ENCODE measurements at regions not wholly inside any gene's neighbourhood (a gene's known extent, or its start where the extent isn't known, plus 50 kb on each side); places are given as distances from the start of the nearest gene placed in this dataset.

DNA sequence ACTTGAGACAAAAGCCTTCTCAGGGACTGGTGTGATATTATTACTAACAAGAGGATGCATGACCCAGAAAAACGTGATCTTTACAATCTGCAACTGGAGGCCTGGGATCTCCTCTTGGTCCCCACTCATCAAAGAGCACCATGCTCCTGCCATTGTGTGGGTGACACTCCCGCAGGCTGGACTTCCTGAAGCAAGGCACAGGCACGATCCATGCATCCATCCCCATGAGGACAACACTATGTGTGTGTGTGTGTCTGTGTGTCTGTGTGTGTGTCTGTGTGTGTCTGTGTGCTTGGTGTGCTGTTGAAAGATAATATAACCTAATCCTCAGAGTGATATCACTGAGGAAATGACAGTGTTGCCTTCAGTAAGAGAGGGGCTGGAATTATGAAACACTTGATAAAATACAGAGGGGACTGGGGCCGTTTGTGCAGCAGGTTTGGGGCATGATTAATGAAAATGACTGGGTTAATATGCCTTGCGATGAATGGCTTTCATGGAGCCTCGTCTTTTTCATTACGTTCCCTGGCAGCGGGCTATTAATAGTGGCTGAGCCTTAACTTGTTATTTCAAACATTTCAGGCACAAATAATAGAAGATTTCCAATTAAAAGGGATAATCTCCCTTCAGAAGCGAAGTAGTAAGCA lies 180.8 kb upstream of the TCERG1L start:
- FAIRE-seq = no peak

DNA sequence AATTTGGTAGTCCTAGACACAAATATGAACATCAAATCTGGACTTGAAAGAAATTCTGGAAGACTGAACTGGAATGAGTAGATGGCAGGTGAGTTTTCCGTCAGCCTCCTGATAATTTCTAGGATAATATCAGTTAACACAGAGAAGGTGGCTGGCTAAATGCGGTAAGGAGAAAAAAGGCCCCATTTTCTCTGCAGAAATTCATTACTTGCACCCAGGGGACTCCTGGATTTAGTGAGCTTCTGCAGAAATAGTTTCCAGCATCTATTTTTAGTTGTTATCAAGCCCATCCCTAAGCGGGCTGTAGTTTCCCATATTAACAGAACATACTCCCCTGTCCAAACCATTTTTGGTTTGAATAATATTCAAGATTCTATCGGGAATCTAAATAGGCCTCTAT lies 181.9 kb upstream of the TCERG1L start:
- FAIRE-seq = no peak

DNA sequence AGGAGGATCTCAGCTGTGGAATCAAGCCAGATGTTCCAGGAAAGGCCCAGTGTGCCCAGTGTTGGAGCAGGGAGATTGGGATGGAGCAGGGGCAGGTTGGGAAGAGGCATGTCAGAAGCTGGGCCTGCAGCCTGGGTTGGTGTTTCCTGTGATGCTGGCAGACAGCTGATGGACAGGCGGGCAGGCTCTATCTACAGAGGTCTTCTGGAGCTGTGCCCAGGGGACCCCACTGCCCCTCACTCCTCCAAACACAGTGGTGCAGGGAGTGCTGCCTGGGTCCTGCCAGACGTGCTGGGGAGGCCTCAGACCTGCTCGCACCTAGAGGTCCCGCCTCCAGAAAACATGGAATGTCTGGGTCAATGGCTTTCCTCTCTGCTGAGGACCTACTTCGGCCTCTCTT lies 182.9 kb upstream of the TCERG1L start:
- FAIRE-seq = no peak

DNA sequence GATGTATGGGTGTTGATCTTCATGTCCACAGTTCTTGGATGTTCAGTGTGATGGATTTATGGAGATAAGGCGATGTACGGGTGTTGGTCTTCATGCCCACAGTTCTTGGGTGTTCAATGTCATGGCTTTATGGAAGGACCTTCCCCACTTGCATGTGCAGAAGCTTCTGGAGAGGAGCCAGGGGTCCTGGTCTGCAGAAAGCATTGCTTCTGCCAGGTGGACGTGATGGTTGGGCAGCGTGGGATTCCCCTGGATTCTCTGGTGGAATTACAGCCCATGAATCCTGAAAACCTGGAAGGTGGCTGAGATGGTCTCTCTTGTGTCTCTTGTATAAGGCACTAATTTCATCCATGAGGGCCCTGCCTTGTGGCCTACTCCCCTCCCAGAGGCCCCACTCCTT lies 183.7 kb upstream of the TCERG1L start:
- FAIRE-seq = no peak

DNA sequence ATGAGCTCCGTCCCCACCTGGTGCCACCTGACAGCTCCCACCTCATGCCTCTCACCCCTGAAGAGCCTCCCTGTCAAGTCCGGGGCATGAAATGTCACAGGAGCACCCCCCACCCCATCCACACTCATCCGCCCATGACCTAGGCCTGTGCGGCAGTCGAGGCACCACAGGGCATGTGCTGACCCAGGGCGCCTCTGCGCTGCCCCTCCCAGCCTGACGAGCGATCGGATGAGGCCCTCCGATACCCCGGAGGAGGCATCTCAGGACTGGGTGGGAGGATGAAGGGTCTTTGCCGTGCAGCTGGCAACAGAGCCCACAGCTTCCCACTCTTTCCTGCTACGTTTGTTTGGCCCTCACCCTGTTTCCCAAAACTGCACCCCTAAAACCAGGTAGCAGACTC lies 184.4 kb upstream of the TCERG1L start:
- no peak for FAIRE-seq

DNA sequence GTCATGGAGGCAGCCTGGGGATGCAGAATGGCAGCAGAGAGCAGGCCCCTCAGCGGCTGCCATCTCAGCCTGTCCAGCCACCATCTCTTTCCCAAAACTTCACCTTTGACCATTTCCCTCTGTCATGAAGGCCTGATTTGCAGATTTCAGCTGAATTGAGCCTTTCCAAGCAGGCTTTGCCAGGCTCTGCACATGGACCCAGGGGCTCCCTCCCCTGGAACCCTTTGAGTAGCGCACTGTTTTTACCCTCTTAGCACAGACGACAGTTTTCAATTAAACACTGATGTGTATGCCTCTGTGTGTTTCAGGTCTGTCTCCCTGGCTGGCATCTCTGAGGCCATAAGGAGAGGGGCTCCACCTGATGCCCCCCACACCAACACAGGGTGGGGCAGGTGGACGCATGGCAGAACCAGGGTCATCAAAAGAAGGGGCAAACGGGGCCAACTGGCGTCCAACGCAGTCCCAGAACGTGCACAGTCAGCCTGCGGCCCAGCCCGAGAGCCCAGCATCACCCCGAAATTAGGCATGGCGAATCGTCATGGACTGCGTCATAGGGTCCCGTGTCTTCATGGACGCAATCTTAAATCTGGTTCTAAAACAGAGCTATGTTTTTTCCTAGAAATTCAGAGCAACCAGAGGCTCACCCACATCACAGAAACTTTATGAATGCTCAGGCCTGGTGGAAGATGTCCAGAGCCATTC lies 185.0 kb upstream of the TCERG1L start:
- no peak for FAIRE-seq

DNA sequence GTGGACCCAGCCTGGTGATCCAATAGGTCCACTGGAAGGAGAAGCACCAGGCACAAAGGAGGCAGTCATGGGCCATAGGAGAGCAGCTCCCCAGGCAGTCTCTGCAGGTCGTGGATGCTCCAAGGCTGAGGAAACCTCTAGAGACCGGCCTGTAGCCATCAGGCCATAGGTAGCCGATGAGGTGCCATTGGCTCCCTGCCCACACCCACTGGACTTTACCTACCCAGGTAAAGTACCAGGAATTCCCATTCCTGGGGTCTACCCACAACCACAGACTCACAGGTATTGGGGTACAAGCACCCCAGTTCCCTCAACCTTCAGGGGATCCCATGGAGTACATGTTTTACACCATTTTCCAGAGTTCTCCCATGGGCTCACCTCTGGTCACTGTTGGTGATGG lies 188.0 kb upstream of the TCERG1L start:
- FAIRE-seq = no peak

DNA sequence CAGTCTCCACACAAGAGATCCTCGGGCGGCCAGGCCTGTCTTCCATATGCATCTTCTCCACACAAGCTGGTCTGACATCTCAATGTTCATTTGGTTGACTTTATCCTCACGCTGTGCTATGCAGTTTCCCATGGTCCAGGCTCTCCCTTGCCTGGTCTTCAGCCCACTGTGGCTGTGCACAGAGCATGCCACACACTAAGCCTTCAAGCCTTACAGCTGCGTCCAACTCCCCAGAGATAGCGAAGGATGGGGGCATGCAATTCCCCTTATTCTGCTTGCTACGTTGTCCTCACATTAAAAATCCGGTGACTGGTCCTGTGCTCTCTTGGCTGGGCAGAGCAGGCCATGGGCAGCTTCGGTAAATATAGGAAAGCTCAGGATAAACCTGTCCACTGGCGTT lies 188.7 kb upstream of the TCERG1L start:
- no peak for FAIRE-seq

DNA sequence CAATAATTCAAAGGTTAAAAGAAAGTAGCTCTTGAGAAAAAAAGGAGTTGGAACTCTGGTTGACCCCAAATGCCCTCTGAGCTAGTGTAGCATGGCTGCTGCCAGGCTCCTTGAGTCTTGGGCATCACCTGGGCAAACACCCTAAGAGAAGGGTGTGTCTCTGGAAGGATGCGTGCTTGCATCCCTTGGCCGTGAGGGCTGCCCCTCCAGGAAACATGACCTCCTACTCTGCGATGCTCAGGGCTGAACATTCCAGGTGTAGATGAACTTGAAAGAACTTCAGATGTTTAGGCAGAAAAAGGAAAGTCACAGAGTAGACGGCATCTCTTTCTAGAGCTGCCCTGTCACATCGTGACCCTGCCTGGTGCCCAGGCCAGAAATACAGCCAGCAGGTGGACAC lies 189.4 kb upstream of the TCERG1L start:
- FAIRE-seq = no peak

DNA sequence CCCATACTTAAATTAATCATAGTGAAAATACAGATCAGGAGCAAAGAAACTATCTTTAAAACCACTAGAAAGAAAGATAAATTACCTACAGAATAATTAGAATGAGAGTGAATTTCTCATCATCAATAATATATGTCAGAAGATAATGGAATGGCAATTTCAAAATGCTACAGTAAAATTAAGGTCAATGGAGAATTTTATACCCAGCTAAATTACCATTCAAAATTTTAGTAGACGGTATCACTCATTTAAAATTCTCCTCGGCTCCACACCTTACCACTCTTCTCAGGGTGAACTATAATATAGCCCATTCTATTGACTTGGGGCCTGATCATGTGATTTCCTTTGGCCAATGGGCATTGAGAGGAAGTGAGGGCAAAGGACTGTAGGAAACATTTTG lies 192.5 kb upstream of the TCERG1L start:
- no peak for FAIRE-seq

DNA sequence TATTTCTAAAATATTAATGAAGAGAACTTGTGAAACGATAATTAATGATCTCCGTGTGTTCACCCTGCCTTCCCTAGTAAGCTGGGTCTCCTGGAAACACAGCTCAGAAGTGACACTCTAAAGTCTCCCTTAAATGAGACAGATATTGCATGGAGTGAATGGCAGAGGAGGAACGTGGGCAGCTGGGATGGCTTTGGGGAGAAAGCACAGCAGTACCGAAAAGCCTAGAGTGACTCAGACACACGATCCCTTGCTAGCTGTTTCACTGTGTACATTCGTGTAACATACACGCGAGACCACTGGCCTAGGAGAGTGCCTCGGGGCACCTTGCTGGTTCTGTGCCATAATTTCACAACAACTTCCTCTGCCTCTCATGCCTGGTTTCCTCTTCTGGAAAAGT lies 199.9 kb upstream of the TCERG1L start:
- no peak for FAIRE-seq

DNA sequence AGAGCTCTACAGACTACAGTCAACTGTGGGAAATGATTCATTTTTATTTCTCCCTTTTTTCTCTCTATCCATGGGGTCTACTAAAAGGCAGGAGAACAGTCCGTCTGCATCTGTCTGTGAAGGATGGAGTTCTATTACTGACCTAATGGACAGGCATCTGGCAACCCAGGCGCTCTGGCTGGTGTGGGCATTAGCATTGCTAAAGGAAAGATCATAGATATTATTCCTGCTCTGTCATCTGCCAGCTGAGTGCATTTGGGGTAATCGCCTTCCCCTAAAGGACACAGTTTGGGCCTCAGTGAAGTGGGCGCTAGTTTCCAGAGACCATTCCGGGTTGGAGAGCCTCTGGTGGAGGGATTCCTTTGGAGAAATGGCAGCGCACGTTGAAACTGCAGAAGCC lies 201.3 kb upstream of the TCERG1L start:
- FAIRE-seq = no peak

DNA sequence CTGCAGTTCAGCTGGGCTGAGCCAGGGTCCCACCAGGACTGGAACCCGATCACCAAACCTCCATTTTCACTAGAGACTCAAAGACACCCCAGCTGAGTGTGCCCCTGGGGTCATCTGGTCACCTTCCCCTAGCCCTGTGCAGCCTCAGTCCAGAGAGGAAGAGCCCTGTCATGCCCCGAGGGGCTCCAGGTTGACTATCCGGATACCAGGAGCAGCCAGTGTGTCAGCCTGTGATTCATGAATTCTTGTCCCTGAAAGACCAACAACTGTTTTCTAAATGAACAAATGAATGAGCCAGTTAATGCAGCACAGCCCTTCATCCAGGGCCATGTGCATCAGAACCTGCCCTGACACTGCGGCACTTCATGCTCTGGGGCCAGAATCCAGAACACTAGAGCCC lies 201.9 kb upstream of the TCERG1L start:
- no peak for FAIRE-seq

DNA sequence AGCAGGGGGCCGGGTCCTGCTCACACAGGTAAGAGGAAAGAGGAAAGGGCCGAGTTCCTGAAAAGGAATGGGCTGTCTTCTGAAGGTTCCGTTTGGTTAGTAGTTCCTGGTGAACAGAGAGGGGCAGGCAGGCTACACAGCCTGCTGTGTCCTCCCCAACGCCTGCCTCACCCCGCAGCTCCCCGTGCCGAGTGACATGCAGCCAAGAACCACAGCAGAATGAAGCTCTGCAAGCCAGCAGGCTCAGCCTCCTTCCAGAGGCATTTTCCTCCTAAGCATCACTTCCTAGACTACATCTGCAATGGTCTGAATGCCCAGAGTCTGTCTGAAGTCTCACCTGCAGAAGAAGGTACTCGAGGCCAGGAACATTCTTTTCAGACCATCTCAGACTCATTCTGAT lies 202.4 kb upstream of the TCERG1L start:
- no peak for FAIRE-seq

DNA sequence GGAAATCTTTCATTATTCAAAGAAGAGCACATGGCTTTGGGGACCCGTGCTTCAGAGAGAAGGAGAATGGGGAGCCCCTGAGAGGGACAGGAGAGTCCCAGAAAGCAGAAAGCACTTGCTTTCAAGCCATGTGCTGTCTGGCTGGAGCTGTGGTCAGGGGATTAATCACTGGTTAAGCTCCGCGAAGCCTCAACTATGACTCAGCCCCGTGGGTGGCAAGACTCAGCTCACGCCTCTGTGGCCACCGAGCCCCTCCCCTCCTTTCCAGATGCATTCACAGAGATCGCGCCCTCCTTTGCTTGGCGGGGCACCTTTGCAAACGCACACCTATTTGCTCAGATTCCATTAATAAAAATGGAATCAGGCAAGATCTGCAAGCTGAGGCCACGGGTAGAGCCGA lies 202.9 kb upstream of the TCERG1L start:
- no peak for FAIRE-seq

DNA sequence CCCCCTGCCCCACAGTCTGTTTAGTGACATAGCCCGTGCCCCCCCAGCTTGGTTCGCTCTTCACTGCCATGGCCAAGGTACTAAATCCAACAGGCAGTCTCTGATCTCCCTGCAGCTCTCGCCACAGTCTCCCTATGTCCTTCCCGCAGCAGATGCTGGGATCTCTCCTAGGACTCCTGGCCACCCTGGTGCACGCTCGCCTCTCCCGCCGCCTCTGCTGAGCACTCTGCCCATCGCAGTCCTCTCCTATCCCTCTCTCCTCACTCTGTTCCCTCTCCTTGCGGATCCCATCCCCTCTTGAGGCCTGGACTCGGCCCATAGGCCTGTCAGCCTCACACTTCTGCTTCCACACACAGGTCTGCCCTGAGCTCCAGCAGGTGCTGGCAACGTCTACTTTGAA lies 204.8 kb upstream of the TCERG1L start:
- no peak for FAIRE-seq

DNA sequence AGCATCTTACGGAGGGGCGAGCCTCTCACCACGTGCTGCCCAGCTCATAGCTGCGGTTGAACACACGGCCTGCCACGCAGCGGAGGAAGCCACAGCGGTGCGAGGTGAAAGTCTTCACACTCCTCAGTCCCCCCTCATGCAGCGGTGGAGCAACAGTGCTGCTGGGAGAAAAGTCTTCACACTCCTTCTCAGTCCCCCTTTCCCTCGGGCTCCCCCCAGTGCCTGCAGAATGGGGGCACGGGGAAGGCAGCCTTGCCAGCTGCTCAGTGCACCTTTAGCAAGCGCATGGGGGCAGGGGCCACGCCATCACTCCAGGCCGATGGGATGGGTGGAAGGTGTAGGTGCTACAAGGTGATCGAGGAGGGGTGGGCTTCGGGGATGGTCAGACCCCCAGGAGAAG lies 206.3 kb upstream of the TCERG1L start:
- FAIRE-seq = no peak

DNA sequence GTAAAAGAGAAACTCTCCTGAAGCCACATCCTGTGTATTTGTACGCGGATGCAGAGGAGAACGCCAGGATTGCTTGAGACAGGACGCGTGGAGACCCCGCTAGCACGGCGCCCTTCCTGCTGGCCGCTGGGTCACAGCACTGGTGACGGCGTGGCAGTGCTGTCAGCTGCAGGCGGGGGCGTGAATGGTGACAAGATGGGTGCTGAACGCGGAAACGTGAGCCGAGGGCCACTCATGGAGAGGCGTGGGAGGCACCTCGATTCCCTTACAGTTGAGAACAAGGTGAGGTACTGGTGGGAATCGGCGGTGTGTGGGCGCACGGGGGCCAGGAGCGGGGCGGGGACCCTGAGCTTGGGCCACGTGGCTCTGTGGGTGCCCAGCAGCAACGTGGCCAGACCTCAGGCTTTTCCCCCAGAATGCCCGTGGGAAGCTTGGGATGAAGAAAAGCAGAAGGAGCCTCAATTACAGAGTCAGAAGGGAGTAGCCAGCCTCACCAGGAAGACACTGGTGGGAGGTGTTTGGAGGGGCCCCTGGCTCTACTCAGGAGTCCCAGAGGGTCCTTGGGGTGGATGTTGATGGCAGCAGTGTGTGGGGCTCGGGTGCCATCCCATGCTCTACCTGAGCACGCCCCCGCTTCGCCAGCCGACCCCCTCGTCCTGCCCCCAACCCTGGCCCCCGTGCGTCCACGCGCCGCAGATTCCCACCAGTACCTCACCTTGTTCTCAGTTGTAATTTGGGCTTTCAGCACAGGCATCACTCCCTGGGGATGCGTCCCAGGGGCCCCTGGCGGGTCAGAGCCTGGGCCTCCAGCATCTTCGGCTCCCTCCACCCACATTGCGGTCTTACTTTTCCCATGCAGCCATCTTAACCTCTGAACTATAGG lies 208.4 kb upstream of the TCERG1L start:
- FAIRE-seq = no peak

DNA sequence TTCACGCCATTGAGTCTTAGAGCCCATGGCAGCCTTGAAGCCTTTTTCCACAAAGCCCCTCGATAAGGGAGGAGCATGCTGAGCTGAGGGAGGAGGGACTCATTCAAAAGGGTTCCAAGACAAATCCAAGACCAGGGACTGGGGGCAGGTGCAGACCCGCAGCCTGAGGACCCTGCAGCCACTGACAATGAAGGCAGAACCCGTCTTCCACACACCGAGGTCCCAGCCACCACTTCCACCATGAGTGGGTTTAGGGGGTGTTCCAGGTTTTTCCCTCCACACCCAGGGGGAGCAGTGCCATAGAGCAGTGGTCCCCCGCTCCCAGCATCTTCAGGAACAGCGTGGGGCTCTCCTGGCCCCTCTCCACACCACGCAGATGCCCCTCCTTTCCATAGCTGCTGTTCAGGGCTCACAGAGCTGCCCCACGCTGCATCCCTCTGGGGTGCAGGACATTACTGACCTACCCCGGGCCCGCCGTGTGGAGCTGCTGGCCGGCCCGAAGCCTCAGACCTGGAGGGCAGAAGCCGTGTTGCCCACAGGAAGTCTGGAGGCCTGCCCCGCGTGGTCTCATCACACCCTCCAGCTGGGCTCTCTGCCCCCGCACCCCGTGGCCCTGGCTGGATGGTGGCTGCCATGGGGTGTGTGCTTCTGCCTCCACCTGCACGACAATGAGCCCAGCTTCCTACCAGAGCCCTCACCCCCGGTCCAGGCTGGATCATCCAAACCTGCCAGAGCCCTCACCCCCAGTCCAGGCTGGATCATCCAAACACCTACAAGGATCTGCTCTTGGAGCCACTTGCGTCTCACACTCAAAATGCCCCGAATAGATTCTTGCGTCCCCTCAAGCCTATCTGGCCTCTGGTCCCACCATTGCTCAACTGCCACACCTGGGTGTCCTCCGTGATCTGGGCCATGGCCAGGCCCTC lies 220.0 kb upstream of the TCERG1L start:
- FAIRE-seq = no peak

DNA sequence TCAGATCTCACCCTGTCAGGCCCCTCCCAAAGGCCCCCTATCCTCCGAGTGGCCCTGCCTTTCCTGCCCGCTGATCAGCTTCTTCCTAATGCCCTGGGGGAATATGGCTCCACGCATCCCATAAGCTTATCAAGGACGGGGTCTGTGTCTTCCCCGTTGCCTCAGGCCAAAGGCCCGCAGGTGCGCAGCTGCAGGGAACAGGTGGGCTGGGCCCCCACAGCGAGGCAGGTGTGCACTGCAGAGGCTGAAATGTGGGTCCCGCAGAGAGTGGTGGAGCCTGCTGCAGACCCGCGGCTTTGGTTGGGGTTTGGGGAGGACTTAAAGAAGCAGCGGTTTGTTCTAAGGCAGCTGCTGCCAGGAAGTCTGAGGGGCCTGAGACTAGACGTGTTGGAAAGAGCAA lies 220.8 kb upstream of the TCERG1L start:
- no peak for FAIRE-seq

DNA sequence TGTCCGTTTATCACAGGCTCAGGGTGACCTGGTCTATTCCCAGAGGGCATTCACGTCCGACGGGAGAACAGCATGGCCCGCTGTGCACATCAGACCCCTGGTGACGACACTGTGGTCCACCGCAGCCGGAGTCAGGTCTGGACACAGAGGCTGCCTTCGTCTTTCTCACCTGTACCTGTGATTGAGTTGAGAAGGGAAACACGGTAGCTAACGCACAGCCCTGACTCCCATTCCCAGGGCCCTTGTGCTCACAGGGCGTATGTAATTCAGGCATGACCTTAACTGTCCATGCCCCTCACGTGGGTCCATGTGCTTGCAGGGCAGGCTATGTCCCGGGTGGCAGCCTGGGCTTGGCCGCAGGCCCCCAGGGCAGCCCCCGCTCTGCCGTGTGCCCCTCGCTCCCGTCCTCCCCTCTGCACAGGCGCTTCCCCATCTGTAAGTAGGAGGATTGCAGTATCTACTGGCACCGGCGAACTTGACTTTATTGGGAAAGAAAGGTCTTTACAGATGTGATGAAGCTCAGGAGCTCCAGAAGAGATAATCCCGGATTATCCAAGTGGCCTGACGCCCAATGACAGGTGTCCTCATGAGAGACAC lies 221.3 kb upstream of the TCERG1L start:
- FAIRE-seq = no peak

DNA sequence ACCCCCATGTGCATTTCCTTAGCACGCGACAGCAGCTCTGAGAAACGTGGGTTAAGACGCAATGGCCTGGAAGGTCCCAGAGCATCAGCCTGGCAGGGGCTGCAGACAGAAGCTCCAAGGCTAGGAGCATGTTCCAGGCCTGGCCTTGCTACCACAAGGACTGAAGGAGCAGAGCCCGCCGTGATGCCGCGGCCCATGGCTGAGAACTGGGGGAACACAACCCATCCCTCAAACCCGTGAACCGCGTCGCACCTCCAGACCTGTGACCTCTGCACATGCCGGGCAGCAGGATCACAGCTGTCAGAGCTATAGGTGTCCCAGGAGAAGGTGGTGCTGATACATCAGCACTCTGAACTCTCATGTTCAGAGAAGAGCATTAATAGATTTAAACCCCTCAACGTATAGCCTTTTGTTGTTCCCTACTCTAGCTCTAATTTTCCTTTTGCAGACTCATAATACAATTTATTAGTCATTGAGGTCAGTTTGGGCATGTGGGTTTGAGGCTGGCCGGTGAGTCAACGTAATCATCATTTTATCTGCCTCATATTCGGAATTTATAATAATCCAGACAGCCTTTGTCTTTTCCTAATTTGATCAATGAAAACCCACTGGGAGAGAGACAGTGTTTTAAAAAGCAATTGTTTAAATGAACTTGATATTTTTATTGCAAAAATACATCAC lies 222.5 kb upstream of the TCERG1L start:
- FAIRE-seq = no peak
